ENCODE measurements at regions not wholly inside any gene's neighbourhood (a gene's known extent, or its start where the extent isn't known, plus 50 kb on each side); places are given as distances from the start of the nearest gene placed in this dataset.

GRCh38 chr9:99694393-99694792, 127.3 kb upstream of the NR4A3 start:
- DNase-seq (ENCODE audit: low read depth in 2 of 2): no peak

- no peak for DNase-seq (ENCODE audit: low read depth in 2 of 2)
These were observed 122.3 kb upstream of the NR4A3 start for GRCh38 chr9:99699396-99699795.

- no peak for DNase-seq (ENCODE audit: low read depth in 2 of 2)
These were observed 109.5 kb upstream of the NR4A3 start for GRCh38 chr9:99712214-99712613.

- DNase-seq (ENCODE audit: low read depth in 2 of 2): no peak
These were observed 107.8 kb upstream of the NR4A3 start for GRCh38 chr9:99713838-99714306.

GRCh38 chr9:99718631-99719030, 103.1 kb upstream of the NR4A3 start:
- no peak for DNase-seq (ENCODE audit: low read depth in 2 of 2)

GRCh38 chr9:99720455-99721050, 101.1 kb upstream of the NR4A3 start:
- no peak for DNase-seq (ENCODE audit: low read depth in 2 of 2)

GRCh38 chr9:99721898-99722297, 99.8 kb upstream of the NR4A3 start:
- no peak for DNase-seq (ENCODE audit: low read depth in 2 of 2)

GRCh38 chr9:99722877-99723276, 98.8 kb upstream of the NR4A3 start:
- DNase-seq (ENCODE audit: low read depth in 2 of 2): no peak

GRCh38 chr9:99724640-99725039, 97.0 kb upstream of the NR4A3 start:
- DNase-seq (ENCODE audit: low read depth in 2 of 2): no peak

GRCh38 chr9:99725852-99726251, 95.8 kb upstream of the NR4A3 start:
- DNase-seq (ENCODE audit: low read depth in 2 of 2): no peak

- no peak for DNase-seq (ENCODE audit: low read depth in 2 of 2)
These were observed 94.9 kb upstream of the NR4A3 start for GRCh38 chr9:99726758-99727157.

- no peak for DNase-seq (ENCODE audit: low read depth in 2 of 2)
These were observed 91.6 kb upstream of the NR4A3 start for GRCh38 chr9:99730062-99730461.

GRCh38 chr9:99731950-99732349, 89.7 kb upstream of the NR4A3 start:
- no peak for DNase-seq (ENCODE audit: low read depth in 2 of 2)

- no peak for DNase-seq (ENCODE audit: low read depth in 2 of 2)
These were observed 89.0 kb upstream of the NR4A3 start for GRCh38 chr9:99732715-99733114.

GRCh38 chr9:99735041-99735440, 86.6 kb upstream of the NR4A3 start:
- no peak for DNase-seq (ENCODE audit: low read depth in 2 of 2)

GRCh38 chr9:99736291-99736690, 85.4 kb upstream of the NR4A3 start:
- DNase-seq (ENCODE audit: low read depth in 2 of 2): no peak

- DNase-seq (ENCODE audit: low read depth in 2 of 2): no peak
These were observed 84.0 kb upstream of the NR4A3 start for GRCh38 chr9:99737649-99738048.

GRCh38 chr9:99743006-99743405, 78.7 kb upstream of the NR4A3 start:
- DNase-seq (ENCODE audit: low read depth in 2 of 2): no peak

- DNase-seq (ENCODE audit: low read depth in 2 of 2): no peak
These were observed 78.2 kb upstream of the NR4A3 start for GRCh38 chr9:99743455-99743854.

GRCh38 chr9:99744132-99744531, 77.6 kb upstream of the NR4A3 start:
- no peak for DNase-seq (ENCODE audit: low read depth in 2 of 2)

GRCh38 chr9:99745085-99745484, 76.6 kb upstream of the NR4A3 start:
- no peak for DNase-seq (ENCODE audit: low read depth in 2 of 2)

GRCh38 chr9:99746406-99746805, 75.3 kb upstream of the NR4A3 start:
- no peak for DNase-seq (ENCODE audit: low read depth in 2 of 2)

GRCh38 chr9:99748266-99748665, 73.4 kb upstream of the NR4A3 start:
- DNase-seq (ENCODE audit: low read depth in 2 of 2): no peak

- no peak for DNase-seq (ENCODE audit: low read depth in 2 of 2)
These were observed 73.0 kb upstream of the NR4A3 start for GRCh38 chr9:99748676-99749075.

Measured in activated CD8-positive, alpha-beta memory T cell treated with anti-CD3 and anti-CD28 coated beads for 4 hours (primary cell).